CD4-positive, alpha-beta T cell treated with Interleukin-4 for 4 hours (primary cell): ENCODE measurements at regions not wholly inside any gene's neighbourhood (a gene's known extent, or its start where the extent isn't known, plus 50 kb on each side); places are given as distances from the start of the nearest gene placed in this dataset.
"Not testable (repeated sequence)": the region's sequence is repeated elsewhere in the genome, so short reads cannot be mapped to it uniquely, and the experiment has no call there.

ENCODE experiments used
- DNase-seq: peaks from one replicate; pipeline ENCODE4 v3.0.0-alpha.2; 2020

DNA sequence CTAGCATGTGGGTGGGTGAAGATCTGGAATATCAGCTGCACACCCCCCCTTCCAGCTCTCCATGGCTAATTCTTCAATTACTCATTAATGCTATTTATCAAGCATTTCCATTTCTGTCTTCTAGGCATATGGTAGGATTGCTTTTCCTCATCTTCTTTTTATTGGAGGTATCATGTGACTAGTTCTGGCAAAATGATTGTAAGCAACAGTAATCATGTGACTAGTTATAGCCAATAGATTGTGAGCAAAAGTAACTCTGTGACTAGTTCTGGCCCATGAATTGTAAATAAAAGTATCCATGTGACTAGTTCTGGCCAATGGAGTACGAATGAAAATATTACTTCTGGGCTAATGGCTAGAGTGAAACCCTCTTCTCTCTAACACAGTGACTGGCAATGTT, 107.0 kb upstream of the TMEM132E start:
- no peak for DNase-seq

- not testable (repeated sequence) for DNase-seq
These were observed 108.1 kb upstream of the TMEM132E start for GRCh38 chr17:34471278-34471677.

DNA sequence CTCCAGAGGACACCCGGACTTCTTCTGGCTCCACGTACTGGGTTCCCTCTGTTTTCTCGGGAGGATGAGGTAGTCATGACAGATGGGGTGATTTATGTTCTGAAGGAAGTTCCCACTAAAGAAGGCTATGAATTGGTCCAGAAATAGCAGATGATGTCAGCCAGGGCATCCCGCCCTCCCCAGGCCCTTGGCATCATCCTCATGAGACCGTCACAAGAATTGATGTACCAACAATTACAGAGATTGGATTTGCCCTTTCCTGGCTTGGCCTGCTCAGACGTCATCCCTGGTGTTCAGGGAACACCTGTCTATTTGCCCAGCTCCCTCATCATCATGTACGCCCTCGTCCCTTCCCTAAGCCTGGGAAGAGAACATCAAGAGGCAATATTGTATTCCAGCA, 102.8 kb upstream of the CCL1 start:
- no peak for DNase-seq

GRCh38 chr17:34464812-34465211, 101.8 kb upstream of the CCL1 start:
- no peak for DNase-seq

GRCh38 chr17:34458266-34458665, 95.2 kb upstream of the CCL1 start:
- no peak for DNase-seq

- DNase-seq: no peak
These were observed 93.1 kb upstream of the CCL1 start for GRCh38 chr17:34456121-34456520.

- DNase-seq: no peak
These were observed 89.7 kb upstream of the CCL1 start for GRCh38 chr17:34452769-34453168.

DNA sequence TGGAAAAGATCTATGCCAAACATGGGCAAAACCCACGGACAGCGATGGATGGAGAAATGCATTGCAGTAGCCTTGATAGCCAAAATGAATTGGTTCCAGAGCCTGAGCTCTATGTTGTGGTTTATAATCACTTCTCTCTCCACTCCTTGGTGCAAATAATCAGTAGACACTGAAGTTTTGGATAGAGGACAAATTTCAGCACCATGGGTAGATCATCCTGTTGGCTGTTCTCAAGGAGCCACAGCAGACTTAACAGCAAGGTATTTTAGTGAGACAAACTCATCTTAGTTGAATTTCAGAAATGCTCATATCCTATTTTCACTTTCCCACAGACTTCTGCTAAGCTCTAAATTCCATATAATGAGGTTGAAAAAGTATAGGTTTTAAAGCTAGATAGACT, 88.3 kb upstream of the CCL1 start:
- DNase-seq: no peak

DNA sequence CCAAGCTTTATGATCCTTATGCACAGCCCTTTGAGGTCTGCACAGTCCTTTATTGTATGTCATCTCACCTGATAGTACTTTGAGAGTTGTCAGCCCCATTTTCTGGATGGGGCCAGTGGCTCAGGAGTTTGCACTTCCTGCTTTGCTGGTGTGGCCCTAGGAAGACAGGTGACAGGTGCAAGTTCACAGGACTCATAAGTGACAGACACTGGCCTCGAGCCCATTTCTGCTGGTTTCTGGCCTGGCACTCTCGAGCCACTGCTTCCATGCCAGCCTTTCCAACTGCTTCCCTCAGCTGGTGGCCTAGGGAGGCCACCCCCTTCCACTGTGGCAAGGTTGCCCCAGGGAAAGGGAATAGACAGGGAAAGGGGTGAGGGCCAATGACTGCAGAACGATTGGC, 84.4 kb upstream of the CCL1 start:
- DNase-seq: no peak

DNA sequence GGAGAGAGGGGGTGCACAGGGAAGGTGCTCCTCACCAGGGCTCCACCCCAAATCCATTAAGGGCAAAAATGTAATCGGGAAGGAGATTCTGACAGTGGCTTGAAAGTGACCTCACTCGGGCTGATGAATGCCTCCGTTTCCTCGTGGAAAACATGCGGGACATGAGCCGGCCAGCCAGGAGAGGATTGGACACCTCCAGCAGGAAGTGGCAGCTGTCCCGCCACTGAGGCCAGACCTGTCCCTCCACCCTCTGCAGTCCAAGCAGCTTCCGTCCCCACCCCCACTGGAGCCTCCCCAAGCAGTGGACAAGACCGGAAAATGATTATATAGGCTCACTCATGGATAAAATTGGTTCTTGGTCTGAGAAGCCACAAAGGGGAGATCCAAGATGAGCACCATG, 82.1 kb upstream of the CCL1 start:
- no peak for DNase-seq

DNA sequence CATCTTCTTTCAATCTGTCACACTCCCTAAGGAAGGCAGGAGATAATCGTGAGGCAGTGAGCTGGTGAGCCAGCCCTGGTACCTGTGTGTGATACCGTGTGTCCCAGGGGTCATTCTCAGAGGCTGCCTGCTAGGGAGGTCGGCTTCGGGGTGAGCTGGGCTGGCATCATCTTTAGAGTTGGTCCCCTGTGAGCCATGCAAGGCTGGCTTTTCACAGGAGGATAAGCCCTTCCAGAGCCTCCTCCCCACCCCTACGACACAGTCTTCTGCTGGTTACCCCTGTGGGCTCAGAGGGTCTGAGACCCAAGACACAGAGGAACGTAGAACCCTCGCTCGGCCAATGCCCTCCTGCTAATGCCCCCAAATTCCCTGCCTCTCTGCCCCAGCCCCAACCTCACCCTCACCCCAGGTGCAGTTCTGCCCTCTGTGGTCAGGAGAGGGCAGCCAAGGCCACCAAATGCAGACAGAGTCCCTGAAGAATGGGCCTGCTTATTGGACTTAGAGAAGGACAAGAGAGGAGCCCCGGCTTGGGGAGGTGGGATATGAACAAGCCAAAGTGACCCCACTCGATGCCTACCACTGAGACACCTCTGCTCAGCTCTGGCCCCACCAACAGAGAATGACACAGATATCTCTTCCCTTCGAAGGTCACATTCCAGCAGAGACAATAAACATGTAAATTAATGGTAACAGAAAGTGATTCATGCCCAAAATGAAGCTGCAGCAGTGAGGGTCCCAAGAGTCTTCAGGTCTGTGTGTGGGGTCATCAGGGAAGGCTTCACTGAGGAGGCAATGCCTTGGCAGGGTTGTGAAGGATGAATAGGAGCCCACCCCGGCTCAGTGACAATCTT, 80.8 kb upstream of the CCL1 start:
- no peak for DNase-seq

DNA sequence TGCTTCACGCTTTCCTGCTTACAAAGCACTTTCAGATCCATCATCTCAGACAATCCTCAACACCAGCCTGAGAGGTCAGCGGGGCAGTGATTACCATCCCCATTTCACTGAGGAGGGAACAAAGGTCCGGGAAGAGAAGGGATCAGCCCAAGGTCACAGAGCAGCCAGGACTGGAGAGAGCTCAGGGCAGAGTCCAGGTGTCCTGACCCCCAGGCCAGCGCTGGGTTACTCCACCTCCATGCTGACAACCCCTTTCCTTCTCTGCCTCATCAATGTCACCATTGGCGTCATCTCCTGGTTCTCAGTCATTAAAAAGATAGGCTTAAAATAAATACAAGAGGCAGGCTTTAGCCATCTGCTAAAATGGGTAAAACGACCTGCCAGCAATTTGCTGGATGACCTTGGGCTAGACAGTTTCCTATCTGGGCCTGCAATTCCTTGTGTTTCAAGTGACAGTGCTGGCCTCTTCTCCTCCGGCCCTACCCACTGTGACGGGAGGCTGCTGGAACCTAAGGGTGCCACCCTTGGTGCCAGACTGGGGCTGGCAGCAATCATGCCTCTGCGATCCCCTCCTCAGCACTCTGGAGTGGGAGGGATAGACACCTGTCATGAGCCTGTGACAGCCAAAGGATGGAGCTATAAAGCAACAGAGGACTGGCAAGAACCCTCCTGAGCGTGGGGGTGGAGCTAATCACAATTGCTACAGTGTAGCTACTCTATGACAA, 79.5 kb upstream of the CCL1 start:
- no peak for DNase-seq

- DNase-seq: no peak
These were observed 74.2 kb upstream of the CCL1 start for GRCh38 chr17:34437188-34437587.

GRCh38 chr17:34436607-34437006, 73.6 kb upstream of the CCL1 start:
- DNase-seq: no peak

DNA sequence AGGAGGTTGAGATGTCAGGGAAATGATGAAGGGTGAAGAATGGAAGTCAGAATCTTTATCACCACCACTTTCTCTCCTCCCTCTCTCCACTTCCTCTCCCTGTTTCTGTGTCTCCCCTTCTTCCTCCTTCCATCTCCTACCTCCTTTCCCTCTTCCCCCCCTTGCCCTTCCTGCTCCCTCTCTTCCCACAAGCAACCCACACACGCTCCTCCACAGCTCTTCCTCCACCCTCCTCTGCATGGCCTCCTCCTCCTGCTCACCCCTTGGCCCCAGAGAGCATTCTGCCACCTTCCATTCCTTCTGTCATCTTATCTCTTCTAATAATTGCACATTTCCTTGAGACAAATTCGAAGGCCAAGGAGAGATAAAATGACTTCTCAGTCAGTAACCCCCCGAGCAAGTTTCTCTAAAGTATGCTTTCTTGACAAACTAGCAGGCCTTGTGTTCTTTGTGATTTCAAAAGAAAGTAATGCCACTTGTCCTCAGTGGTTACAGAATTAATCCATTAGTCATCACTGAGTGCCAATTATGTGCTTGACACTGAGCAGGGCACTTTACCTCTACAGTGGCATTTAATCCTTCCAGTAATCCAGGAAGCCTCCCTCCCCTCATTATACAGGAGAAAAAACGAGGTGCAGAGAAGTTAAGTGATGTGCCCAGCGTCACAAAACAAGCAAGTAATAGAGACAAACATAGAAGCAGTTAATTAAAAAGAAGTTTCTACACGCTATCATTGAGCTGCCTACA, 72.3 kb upstream of the CCL1 start:
- no peak for DNase-seq

GRCh38 chr17:34434052-34434451, 71.0 kb upstream of the CCL1 start:
- DNase-seq: no peak

DNA sequence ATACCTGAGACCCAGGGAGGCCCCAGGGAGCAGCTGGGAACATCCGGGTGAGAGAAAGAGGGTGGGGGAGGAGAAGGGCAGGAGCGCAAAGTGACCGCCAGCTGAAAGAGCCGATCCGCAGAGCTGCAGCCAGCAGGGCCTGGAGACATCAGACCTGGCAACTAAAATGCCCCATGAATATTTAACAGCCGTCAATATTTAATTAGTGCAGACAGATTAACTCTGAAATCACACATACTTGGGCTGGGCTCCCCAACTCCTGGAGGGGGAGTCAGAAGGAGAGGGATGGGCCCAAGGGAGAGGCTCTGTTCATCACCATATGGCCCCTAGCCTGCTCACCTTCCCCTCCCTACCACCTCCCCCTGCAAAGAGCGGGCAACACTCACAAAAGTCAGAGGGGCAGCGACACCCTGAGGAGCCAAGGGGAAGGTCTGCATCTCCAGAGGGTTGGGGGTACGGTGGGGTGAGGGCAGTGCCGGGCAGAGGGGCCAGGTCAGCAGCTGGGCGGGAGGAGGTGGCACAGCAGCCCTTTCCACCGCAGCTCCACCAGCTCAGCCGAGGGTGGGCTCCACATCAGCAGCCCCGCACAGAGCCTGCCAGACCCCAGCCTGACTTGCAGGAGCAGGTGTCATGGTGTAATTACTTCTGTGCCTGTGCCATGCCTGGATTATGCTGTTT, 61.9 kb upstream of the CCL1 start:
- no peak for DNase-seq

- no peak for DNase-seq
These were observed 61.2 kb upstream of the CCL1 start for GRCh38 chr17:34423978-34424813.

DNA sequence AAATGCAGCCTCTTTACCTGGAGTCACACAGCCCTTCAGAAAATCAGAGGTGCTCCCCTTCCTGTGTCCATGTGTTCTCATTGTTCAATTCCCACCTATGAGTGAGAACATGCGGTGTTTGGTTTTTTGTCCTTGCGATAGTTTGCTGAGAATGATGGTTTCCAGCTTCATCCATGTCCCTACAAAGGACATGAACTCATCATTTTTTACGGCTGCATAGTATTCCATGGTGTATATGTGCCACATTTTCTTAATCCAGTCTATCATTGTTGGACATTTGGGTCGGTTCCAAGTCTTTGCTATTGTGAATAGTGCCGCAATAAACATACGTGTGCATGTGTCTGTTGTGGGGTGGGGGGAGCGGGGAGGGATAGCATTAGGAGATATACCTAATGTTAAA, 60.3 kb upstream of the CCL1 start:
- not testable (repeated sequence) for DNase-seq

- no peak for DNase-seq
These were observed 57.9 kb upstream of the CCL1 start for GRCh38 chr17:34420900-34421299.

DNA sequence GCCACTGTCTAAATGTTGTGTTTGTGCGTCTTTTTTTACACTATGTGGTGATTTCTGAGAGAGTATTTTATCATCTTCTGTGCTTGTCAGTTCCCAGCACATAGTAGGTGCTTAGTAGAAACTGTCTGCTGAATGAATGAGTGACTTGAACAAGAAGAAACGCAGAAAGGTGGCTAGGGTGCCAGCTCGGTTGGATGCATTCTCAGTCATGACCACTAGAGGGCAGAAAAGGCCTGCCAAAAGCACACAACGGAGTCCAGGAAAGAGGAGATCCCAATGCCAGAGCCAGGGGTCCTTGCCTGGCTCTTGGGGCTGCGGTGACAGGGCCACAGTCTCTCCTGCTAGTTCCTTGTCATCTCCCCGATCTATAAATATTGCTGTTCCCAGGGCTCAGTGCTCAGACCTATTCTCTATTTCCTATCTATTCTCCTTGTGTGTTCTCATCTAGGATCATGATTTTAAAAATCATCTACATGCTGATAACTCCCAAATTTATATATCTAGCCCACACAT, 57.3 kb upstream of the CCL1 start:
- peak; percentile 63 for DNase-seq

DNA sequence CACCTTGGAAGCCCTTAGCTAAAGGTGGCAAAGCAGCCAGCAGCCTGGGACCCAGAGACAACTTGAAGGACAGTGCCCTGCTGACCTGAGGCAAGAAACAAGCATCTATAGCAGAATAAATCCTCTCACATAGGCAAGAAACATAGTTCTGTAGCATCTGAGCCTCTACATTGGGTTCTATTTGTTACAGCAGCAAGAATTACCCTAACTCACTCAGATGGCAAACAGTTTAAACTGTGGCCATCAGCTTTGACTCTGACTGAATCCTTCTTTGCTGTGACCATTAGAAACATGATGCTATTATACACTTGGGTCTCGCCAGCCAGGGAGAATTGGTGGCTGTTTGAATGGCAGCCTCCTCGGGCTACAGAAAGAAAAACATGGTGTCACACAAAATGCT, 53.1 kb upstream of the CCL1 start:
- no peak for DNase-seq
